ENCODE measurements at regions not wholly inside any gene's neighbourhood (a gene's known extent, or its start where the extent isn't known, plus 50 kb on each side); places are given as distances from the start of the nearest gene placed in this dataset.

DNA sequence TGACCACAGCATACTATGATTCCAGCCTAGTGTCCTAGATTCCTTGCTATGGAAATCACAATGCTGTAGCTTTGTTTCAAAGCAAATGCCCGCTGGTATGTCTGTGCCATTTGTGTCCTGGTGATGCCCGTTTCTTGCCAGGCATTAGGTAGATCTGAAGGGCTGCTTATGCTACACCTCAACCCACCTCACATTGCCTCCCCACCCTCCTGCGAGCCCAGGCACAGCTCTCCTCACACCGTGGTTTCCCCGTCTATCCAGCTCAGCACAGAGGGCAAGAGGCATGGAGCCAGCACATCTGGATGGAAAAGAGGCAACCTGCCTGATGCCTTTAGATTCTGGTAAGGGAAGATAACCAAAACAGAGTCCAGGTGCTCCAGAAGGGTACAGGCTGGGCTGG lies 307.4 kb upstream of the B3GAT1 start:
- TF ChIP-seq POLR2A (IDR thresholded peaks at IDR 0.05) (no peak), POLR2AphosphoS5 (IDR thresholded peaks at IDR 0.05) (no peak)
- TF ChIP-seq, protein P1, sequence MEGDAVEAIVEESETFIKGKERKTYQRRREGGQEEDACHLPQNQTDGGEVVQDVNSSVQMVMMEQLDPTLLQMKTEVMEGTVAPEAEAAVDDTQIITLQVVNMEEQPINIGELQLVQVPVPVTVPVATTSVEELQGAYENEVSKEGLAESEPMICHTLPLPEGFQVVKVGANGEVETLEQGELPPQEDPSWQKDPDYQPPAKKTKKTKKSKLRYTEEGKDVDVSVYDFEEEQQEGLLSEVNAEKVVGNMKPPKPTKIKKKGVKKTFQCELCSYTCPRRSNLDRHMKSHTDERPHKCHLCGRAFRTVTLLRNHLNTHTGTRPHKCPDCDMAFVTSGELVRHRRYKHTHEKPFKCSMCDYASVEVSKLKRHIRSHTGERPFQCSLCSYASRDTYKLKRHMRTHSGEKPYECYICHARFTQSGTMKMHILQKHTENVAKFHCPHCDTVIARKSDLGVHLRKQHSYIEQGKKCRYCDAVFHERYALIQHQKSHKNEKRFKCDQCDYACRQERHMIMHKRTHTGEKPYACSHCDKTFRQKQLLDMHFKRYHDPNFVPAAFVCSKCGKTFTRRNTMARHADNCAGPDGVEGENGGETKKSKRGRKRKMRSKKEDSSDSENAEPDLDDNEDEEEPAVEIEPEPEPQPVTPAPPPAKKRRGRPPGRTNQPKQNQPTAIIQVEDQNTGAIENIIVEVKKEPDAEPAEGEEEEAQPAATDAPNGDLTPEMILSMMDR (IDR thresholded peaks at IDR 0.05): no peak
- WGBS: 66% methylated on average over 5 of the region's 5 CpGs
- intact Hi-C loops (cut with DNase I): no loop called here

DNA sequence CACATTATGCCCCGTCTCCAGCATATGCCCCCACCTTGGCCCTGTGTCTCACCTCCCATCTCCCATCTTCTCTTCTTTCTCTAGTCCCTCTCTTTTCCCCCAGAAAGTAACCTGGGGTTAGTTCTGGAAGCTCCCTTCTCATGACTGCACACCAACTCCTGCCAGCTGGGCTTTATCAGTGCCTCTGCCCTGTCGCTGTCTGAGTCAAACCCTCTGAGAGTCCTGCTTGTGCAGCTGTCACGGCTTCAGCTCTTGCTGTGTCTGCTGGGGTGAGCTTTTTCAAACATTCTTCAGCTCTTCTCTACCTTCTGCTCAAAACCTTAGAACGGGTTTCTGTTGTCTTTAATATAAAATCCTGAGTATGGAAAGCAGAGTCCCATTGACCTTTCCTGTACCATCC lies 304.5 kb upstream of the B3GAT1 start:
- Histone ChIP-seq H3K4me3 (no peak overlapping the region), H3K27ac (no peak overlapping the region), H3K9me3 (no peaks in the 10 kb centered on the region), H3K27me3 (replicated peaks; ENCODE audit: insufficient read depth) (no peaks in the 10 kb centered on the region), H3K36me3 (no peaks in the 10 kb centered on the region), H3K4me1 (replicated peaks) (no peaks in the 10 kb centered on the region)
- intact Hi-C loops (cut with DNase I): no loop called here
- no peak for DNase-seq (ENCODE audit: low spot score)
- TF ChIP-seq POLR2A (IDR thresholded peaks at IDR 0.05): no peak
- TF ChIP-seq POLR2AphosphoS5 (IDR thresholded peaks at IDR 0.05): no peak
- TF ChIP-seq, protein P1 (IDR thresholded peaks at IDR 0.05): no peak
- WGBS: 77% methylated on average over 4 of the region's 4 CpGs

More for the DNA sequence above, 307.4 kb upstream of the B3GAT1 start:
- Histone ChIP-seq H3K9me3 (no peaks in the 10 kb centered on the region), H3K4me1 (replicated peaks) (no peaks in the 10 kb centered on the region), H3K36me3 (no peaks in the 10 kb centered on the region), H3K4me3 (no peak overlapping the region), H3K27me3 (replicated peaks; ENCODE audit: insufficient read depth) (no peaks in the 10 kb centered on the region), H3K27ac (no peak overlapping the region)
- no peak for DNase-seq (ENCODE audit: low spot score)

DNA sequence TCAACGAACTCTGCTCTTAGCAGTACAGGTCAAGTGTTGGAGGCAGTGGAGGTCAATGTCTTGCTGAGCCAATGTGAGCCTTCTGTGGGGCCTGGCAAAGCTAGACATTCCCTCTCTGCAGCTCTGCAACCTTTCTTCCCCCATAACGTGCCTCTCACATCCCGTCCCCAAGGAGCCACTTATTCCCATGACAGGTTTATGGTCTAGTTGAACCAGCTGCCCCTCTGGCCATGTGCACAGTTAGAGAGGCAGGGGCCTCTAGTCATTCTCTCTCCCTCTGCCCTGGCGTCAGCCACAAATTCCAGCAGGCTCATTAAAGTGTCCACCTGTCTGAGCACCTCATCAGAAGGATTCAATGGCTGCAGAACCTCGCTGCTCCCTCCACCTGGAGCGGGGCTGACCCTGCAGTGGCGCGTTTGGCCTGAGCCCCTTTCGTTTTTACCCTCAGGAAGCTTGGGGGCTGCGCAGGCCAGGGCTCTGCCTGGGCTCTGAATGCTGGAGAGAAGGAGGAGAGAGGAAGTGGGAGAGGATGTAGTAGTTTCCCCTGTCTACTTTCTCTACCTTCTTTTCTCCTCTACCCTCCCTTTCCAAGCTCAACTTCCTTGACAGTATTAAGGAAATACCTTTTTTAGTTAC lies 302.1 kb upstream of the B3GAT1 start:
- Histone ChIP-seq H3K27ac (no peak overlapping the region), H3K4me1 (replicated peaks) (no peaks in the 10 kb centered on the region), H3K4me3 (no peak overlapping the region), H3K9me3 (no peaks in the 10 kb centered on the region), H3K36me3 (no peaks in the 10 kb centered on the region), H3K27me3 (replicated peaks; ENCODE audit: insufficient read depth) (no peaks in the 10 kb centered on the region)
- 16% methylated on average over 10 of the region's 10 CpGs for WGBS
- intact Hi-C loops (cut with DNase I): no loop called here
- no peak for DNase-seq (ENCODE audit: low spot score)
- no peak for TF ChIP-seq POLR2AphosphoS5 (IDR thresholded peaks at IDR 0.05)
- TF ChIP-seq, protein P1 (IDR thresholded peaks at IDR 0.05): no peak
- no peak for TF ChIP-seq POLR2A (IDR thresholded peaks at IDR 0.05)

DNA sequence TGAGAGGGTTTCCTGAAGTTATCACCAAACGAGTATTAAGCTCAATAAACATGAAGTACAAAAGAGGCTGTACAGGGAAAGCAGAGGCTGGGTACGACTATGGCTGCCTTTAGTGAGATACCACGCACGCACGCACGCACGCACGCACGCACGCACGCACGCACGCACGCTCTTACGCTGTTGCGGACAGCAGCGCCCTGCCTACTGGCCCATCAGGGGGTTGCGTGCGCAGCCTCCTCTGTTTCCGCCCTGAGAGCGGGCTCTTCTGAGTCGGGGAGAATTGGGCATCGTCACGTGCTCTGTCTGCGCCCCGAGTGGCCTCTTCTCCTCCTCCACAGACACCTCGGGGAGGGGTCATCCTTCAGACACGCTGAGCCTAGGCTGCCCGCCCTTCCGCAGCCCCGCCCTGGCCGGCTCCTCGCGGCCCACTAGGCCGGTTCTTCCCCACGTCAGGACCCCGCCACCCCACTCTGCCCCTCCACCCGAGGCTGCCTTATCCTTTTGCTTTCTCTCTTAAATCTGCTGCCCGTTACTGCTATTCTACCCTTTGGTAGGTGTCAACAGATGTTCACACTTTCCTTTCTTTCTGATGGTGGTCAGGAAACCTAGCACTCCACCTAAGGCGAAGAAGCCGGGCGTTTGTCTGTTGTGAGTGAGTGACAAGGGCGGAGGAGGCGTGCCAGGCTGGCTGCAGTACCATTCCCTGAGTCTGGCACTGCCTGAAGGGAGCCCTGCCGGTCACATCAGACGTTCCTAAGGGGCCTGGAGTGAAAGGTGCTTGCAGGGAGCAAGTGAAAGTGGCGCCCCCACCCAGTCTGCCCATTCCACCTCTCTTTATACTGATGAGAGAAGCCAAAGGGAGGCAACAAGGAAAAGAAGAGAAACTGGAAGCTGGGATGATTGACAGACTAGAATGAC lies 300.4 kb upstream of the B3GAT1 start:
- no peaks in the 10 kb centered on the region for H3K27me3 ChIP-seq (replicated peaks; ENCODE audit: insufficient read depth)
- 85% methylated on average over 47 of the region's 47 CpGs for WGBS
- no peaks in the 10 kb centered on the region for H3K4me1 ChIP-seq (replicated peaks)

More for the DNA sequence above, 300.4 kb upstream of the B3GAT1 start:
- H3K9me3 ChIP-seq: no peaks in the 10 kb centered on the region
- no peaks in the 10 kb centered on the region for H3K36me3 ChIP-seq
- no peak overlapping the region for H3K4me3 ChIP-seq
- no peak overlapping the region for H3K27ac ChIP-seq
- intact Hi-C loops (cut with DNase I): no loop called here
- no peak for DNase-seq (ENCODE audit: low spot score)
- TF ChIP-seq, protein P1 (IDR thresholded peaks at IDR 0.05): no peak
- TF ChIP-seq POLR2A (IDR thresholded peaks at IDR 0.05) (no peak), POLR2AphosphoS5 (IDR thresholded peaks at IDR 0.05) (no peak)

Measured in prostate gland (tissue), 2 donors.